GM18858 (cell line): ENCODE measurements at regions not wholly inside any gene's neighbourhood (a gene's known extent, or its start where the extent isn't known, plus 50 kb on each side); places are given as distances from the start of the nearest gene placed in this dataset.
A peak's percentile ranks its signal among the peaks of the same experiment; 100 is the strongest.

Source experiments
- ATAC-seq: cut with Tn5 transposase; IDR thresholded peaks from one replicate; pipeline ENCODE4 v1.9.1; 2021; ENCODE audit not compliant: unreplicated experiment

- peak; percentile 28 for ATAC-seq
Measured at GRCh38 chr4:43765514-43765913, 683.1 kb downstream of the KCTD8 start.

GRCh38 chr4:43766648-43767047, 682.0 kb downstream of the KCTD8 start:
- ATAC-seq: peak; percentile 51

- no peak for ATAC-seq
Measured at GRCh38 chr4:43776371-43776770, 672.2 kb downstream of the KCTD8 start.

- ATAC-seq: peak; percentile 71
Measured at GRCh38 chr4:43778187-43778915, 670.3 kb downstream of the KCTD8 start.

- no peak for ATAC-seq
Measured at GRCh38 chr4:43781125-43781524, 667.5 kb downstream of the KCTD8 start.

GRCh38 chr4:43782391-43782790, 666.2 kb downstream of the KCTD8 start:
- ATAC-seq: no peak

- ATAC-seq: no peak
Measured at GRCh38 chr4:43816116-43816515, 632.5 kb downstream of the KCTD8 start.

GRCh38 chr4:43822621-43823020, 626.0 kb downstream of the KCTD8 start:
- no peak for ATAC-seq

GRCh38 chr4:43835869-43836268, 612.7 kb downstream of the KCTD8 start:
- ATAC-seq: peak; percentile 80

GRCh38 chr4:43837171-43837570, 611.4 kb downstream of the KCTD8 start:
- ATAC-seq: no peak

GRCh38 chr4:43837604-43838003, 611.0 kb downstream of the KCTD8 start:
- no peak for ATAC-seq

GRCh38 chr4:43842594-43842993, 606.0 kb downstream of the KCTD8 start:
- no peak for ATAC-seq

GRCh38 chr4:43843501-43843900, 605.1 kb downstream of the KCTD8 start:
- no peak for ATAC-seq

GRCh38 chr4:43846111-43846587, 602.5 kb downstream of the KCTD8 start:
- ATAC-seq: no peak

GRCh38 chr4:43853565-43854264, 594.9 kb downstream of the KCTD8 start:
- no peak for ATAC-seq

- no peak for ATAC-seq
Measured at GRCh38 chr4:43855283-43855682, 593.3 kb downstream of the KCTD8 start.

- no peak for ATAC-seq
Measured at GRCh38 chr4:43864616-43865146, 583.9 kb downstream of the KCTD8 start.

- ATAC-seq: no peak
Measured at GRCh38 chr4:43867908-43868307, 580.7 kb downstream of the KCTD8 start.

- ATAC-seq: no peak
Measured at GRCh38 chr4:43875655-43876054, 573.0 kb downstream of the KCTD8 start.

- no peak for ATAC-seq
Measured at GRCh38 chr4:43882470-43882869, 566.1 kb downstream of the KCTD8 start.

GRCh38 chr4:43886196-43886595, 562.4 kb downstream of the KCTD8 start:
- no peak for ATAC-seq

- no peak for ATAC-seq
Measured at GRCh38 chr4:43898836-43899235, 549.8 kb downstream of the KCTD8 start.
